ENCODE measurements at regions not wholly inside any gene's neighbourhood (a gene's known extent, or its start where the extent isn't known, plus 50 kb on each side); places are given as distances from the start of the nearest gene placed in this dataset.

- no peak overlapping the region for H3K4me3 ChIP-seq
- H3K4me2 ChIP-seq = no peak overlapping the region
- H4K20me1 ChIP-seq (ENCODE audit: insufficient read depth) = no peaks in the 10 kb centered on the region
- H3K27ac ChIP-seq = no peak overlapping the region
- ChIA-PET POLR2A (ENCODE audit: unreplicated experiment) (no interaction called here), CTCF (no interaction called here)
- TF ChIP-seq EZH2 (IDR thresholded peaks at IDR 0.05; ENCODE audit: low read depth) (no peak), CTCF (conservative IDR thresholded peaks at IDR 0.05) (no peak)
- no peak for DNase-seq
- H3K4me1 ChIP-seq (replicated peaks; ENCODE audit: insufficient read depth) = peaks cover 23% of the 10 kb centered on the region
- no TSS peak for BruUV-seq (replicated peaks)
- no peaks in the 10 kb centered on the region for H3K9me2 ChIP-seq (ENCODE audit: insufficient read depth)
- no peaks in the 10 kb centered on the region for H3K9me3 ChIP-seq (ENCODE audit: insufficient read depth, low read depth)
- intact Hi-C loops (cut with micrococcal nuclease; ENCODE audit: unreplicated experiment) = loop anchor here (10.0 kb wide), 1 partner anchor 85 kb away; no protein-coding TSS in a partner anchor
- H2AFZ ChIP-seq = no peak overlapping the region
- no peaks in the 10 kb centered on the region for H3K79me2 ChIP-seq (ENCODE audit: low read depth)
- no peaks in the 10 kb centered on the region for H3K27me3 ChIP-seq (ENCODE audit: insufficient read depth, low read depth)
- no peaks in the 10 kb centered on the region for H3K36me3 ChIP-seq (ENCODE audit: low read depth)
- H3F3A ChIP-seq (ENCODE audit: insufficient read depth, low read depth) = peaks cover 13% of the 10 kb centered on the region; the same call in 1 of the 2 replicates
Measured at GRCh38 chr4:26199596-26199995, 121.2 kb upstream of the RBPJ start.

GRCh38 chr4:26201120-26201519 lies 119.7 kb upstream of the RBPJ start:
- CTCF ChIA-PET = interaction anchor here (0.7 kb wide), 1 partner anchor 204 kb away, joined by 3 read pairs; no protein-coding TSS in a partner anchor
- Histone ChIP-seq H3K4me2 (no peak overlapping the region), H3K9me3 (ENCODE audit: insufficient read depth, low read depth) (no peaks in the 10 kb centered on the region), H3K79me2 (ENCODE audit: low read depth) (no peaks in the 10 kb centered on the region), H3K36me3 (ENCODE audit: low read depth) (no peaks in the 10 kb centered on the region), H3K4me3 (no peak overlapping the region), H3K27me3 (ENCODE audit: insufficient read depth, low read depth) (no peaks in the 10 kb centered on the region), H4K20me1 (ENCODE audit: insufficient read depth) (no peaks in the 10 kb centered on the region), H3K27ac (no peak overlapping the region), H2AFZ (no peak overlapping the region), H3F3A (ENCODE audit: insufficient read depth, low read depth) (peaks cover 13% of the 10 kb centered on the region; the same call in 1 of the 2 replicates), H3K9me2 (ENCODE audit: insufficient read depth) (no peaks in the 10 kb centered on the region), H3K4me1 (replicated peaks; ENCODE audit: insufficient read depth) (peaks cover 22% of the 10 kb centered on the region)
- no peak for TF ChIP-seq EZH2 (IDR thresholded peaks at IDR 0.05; ENCODE audit: low read depth)
- DNase-seq = no peak
- intact Hi-C loops (cut with micrococcal nuclease; ENCODE audit: unreplicated experiment) = no loop called here
- BruUV-seq (replicated peaks) = no TSS peak
- POLR2A ChIA-PET (ENCODE audit: unreplicated experiment) = no interaction called here

GRCh38 chr4:26204249-26204825 lies 116.5 kb upstream of the RBPJ start:
- no peaks in the 10 kb centered on the region for H3K9me2 ChIP-seq (ENCODE audit: insufficient read depth)
- no peaks in the 10 kb centered on the region for H3K27me3 ChIP-seq (ENCODE audit: insufficient read depth, low read depth)
- no peak overlapping the region for H3K4me3 ChIP-seq
- H2AFZ ChIP-seq = no peak overlapping the region
- no peaks in the 10 kb centered on the region for H3K79me2 ChIP-seq (ENCODE audit: low read depth)
- H3K27ac ChIP-seq = no peak overlapping the region
- ChIA-PET POLR2A (ENCODE audit: unreplicated experiment) (interaction anchor here (0.6 kb wide), 1 partner anchor 131 kb away, joined by 3 read pairs; no protein-coding TSS in a partner anchor), CTCF (no interaction called here)
- no peaks in the 10 kb centered on the region for H4K20me1 ChIP-seq (ENCODE audit: insufficient read depth)
- no peaks in the 10 kb centered on the region for H3K4me1 ChIP-seq (replicated peaks; ENCODE audit: insufficient read depth)
- intact Hi-C loops (cut with micrococcal nuclease; ENCODE audit: unreplicated experiment) = no loop called here
- TF ChIP-seq EZH2 (IDR thresholded peaks at IDR 0.05; ENCODE audit: low read depth) (no peak), CTCF (conservative IDR thresholded peaks at IDR 0.05) (no peak)
- BruUV-seq (replicated peaks) = no TSS peak
- DNase-seq = no peak
- no peaks in the 10 kb centered on the region for H3K36me3 ChIP-seq (ENCODE audit: low read depth)
- H3K9me3 ChIP-seq (ENCODE audit: insufficient read depth, low read depth) = no peaks in the 10 kb centered on the region
- H3K4me2 ChIP-seq = no peak overlapping the region
- H3F3A ChIP-seq (ENCODE audit: insufficient read depth, low read depth) = no peaks in the 10 kb centered on the region

- H3K9me3 ChIP-seq (ENCODE audit: insufficient read depth, low read depth) = no peaks in the 10 kb centered on the region
- ChIA-PET POLR2A (ENCODE audit: unreplicated experiment) (interaction anchor here (0.6 kb wide), 1 partner anchor 132 kb away, joined by 3 read pairs; no protein-coding TSS in a partner anchor), CTCF (no interaction called here)
- H3K4me1 ChIP-seq (replicated peaks; ENCODE audit: insufficient read depth) = no peaks in the 10 kb centered on the region
- H3F3A ChIP-seq (ENCODE audit: insufficient read depth, low read depth) = no peaks in the 10 kb centered on the region
- intact Hi-C loops (cut with micrococcal nuclease; ENCODE audit: unreplicated experiment) = no loop called here
- no peaks in the 10 kb centered on the region for H3K36me3 ChIP-seq (ENCODE audit: low read depth)
- H3K4me3 ChIP-seq = no peak overlapping the region
- no peak overlapping the region for H3K4me2 ChIP-seq
- no peaks in the 10 kb centered on the region for H3K79me2 ChIP-seq (ENCODE audit: low read depth)
- no peak for TF ChIP-seq CTCF (conservative IDR thresholded peaks at IDR 0.05)
- TF ChIP-seq EZH2 (IDR thresholded peaks at IDR 0.05; ENCODE audit: low read depth) = no peak
- H3K27me3 ChIP-seq (ENCODE audit: insufficient read depth, low read depth) = no peaks in the 10 kb centered on the region
- BruUV-seq (replicated peaks) = no TSS peak
- no peaks in the 10 kb centered on the region for H4K20me1 ChIP-seq (ENCODE audit: insufficient read depth)
- H3K9me2 ChIP-seq (ENCODE audit: insufficient read depth) = no peaks in the 10 kb centered on the region
- no peak for DNase-seq
- no peak overlapping the region for H2AFZ ChIP-seq
- H3K27ac ChIP-seq = no peak overlapping the region
Measured at GRCh38 chr4:26204911-26205370, 115.9 kb upstream of the RBPJ start.

Data from PC-9 (cell line).